AG20443 (cell line): ENCODE measurements at regions not wholly inside any gene's neighbourhood (a gene's known extent, or its start where the extent isn't known, plus 50 kb on each side); places are given as distances from the start of the nearest gene placed in this dataset.
"Not testable (repeated sequence)": the region's sequence is repeated elsewhere in the genome, so short reads cannot be mapped to it uniquely, and the experiment has no call there.

Experiments used
- DNase-seq: peaks from one replicate; pipeline ENCODE4 v3.0.0; 2012; ENCODE audit warnings: low spot score, mixed read lengths

DNA sequence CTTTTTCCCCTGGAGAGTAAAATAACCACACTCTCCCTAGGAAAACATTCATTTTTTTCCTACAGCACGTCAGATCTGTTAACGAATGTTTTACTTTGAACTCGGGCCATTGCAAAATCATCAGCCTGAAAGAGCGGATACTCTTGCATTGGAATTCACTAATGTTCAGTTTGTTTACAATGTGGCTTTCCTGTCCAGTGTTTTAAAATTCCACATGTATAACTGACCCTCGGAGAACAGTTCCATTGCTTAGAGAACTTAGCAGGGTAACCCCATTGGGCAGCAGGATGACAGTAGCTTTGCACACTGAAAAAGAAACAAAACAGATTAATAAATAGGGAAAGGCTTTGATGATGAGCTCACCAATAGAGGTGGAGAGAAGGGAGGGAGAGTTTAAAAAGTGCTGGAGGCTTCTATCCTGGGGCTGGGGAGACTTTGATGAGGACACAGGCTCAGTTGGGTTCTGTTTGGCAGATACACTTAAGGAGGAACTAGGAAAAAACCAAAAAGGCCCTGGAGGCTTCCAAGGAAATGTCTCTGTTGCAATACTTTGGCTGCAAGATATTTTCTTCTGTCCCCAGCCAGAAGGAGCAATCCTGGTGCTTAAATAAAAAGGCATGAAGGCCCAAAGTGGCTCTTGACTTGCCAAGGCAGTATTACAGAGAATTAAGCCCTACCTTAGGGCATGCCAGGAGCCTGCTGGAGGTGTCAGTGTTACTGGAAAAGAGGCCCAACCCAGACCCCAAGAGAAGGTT is 143.1 kb downstream of the ARSF start:
- peak; percentile 48 for DNase-seq

DNA sequence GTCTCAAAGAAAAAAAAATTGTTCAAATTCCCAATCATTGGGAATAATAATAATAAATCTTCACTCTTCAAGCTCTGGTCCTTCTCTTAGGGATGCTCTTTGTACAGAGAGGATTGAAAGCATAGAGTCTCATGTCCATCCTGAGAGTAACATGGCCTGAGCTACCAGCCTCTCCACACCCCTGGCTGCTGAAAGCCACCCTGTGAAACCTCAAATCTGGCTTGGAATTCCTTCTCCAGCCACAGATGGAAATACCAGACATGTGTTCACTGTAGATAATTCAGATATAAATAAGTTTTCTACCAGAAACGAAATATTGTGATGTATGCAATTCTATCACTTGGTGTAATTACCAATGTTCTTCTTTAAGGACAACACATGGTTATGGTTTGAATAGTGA is 140.6 kb downstream of the ARSF start:
- DNase-seq: no peak

DNA sequence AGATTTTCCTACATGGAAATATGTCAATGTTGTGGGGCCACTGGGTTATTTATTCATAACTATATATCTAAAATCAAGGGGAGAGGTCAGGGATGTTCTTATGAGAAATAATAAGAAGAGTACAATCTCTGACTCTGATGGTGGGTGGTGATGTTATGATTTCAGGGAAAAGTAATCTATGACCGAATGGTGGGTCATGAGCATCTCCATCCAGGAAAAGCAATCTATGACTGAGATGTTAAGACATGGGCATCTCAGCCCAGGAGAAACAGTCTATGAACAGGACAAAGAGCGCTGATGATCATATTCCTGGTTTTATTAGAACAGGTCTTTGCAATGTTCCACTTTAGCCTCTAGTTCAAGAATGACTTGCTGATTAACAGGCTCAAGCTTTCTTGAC is 137.1 kb downstream of the ARSF start:
- DNase-seq: no peak

DNA sequence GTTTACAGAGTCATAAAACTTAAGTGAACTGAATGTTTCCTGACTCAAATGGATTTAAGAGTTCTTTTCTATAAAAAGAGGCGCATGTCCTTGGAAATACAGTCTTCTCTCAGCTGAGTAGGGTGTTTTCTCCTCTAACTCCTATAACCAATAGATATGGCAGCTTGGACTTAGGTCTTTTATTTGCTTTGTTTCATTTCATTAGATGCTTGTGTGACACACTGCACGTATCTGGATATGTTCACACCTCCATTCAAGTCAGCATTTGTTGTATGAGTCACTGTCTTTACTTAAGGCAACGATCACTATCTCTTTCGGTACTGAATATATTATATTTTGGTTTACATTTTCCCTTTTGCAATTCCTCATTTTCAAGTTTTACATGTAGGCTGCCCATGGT is 136.6 kb downstream of the ARSF start:
- no peak for DNase-seq

DNA sequence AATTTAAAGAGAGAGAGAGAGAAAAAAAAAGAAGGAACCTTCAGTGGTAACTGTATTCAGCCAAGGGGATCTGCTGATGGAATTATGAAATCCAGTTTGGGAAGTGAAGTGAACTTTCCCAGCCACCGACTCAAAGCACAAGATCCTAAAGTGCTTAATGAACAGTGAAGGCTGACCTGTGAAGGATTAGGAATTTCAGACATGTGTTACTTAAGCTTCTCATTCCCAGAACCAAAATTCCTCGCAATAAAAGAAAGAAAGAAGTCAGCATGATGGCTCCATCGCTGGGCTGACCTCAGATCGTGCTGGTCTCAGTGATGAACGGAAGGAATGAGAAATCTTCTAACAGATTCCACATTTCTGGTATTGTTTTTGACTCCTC is 135.2 kb downstream of the ARSF start:
- peak; percentile 36 for DNase-seq

DNA sequence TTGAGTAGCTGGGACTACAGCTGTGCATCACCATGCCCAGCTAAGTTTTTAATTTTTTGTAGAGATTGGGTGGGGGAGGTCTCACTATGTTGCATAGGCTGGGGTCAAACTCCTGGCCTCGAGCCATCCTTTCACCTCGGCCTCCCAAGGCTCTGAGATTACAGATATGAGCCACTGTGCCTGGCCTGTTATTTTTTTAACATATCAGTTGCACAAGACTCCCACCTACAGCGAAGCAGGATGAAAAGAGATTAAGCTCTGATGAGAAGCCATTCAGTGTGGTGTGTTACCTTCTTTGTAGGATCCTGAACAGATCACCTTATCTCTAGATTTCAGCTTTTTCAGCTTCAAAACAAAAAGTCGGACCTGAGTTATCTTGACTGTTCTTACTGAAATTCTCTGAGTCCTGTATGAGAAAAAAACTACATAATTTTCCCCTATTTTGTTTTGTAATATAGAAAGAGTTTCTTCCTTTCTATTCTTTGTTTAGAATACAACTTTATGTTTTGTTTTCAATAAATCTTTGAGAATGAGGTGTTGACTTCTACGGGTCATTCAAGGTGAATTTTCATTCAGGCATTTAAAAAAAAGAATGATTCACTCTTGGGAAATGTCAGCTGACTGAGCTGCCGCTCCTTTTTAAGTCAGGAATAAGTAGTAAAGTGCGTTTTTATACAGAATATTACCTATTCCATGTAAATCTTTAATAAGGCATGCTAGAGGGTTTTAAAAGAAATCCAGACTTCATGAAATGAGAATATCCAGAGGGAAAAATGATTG is 134.6 kb downstream of the ARSF start:
- DNase-seq: peak; percentile 17

DNA sequence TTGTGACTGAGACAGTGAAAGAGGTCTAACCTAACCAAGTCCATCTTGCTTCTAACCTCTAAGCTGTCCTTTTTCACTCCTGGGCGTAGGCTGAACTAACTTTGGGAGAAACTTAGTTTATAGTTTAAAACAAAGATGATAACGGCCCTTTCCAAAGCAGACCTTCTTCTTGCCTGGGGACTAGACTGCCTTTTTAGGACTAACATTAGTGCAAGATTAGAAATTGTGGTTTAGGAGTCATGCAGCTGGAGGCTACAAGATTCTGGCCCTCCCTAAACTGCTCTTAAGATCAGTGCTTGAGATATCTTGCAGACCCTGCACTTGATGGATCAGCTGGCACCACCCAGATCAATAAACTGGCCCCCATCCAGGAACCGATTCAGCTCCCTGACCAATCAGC is 130.9 kb downstream of the ARSF start:
- not testable (repeated sequence) for DNase-seq

DNA sequence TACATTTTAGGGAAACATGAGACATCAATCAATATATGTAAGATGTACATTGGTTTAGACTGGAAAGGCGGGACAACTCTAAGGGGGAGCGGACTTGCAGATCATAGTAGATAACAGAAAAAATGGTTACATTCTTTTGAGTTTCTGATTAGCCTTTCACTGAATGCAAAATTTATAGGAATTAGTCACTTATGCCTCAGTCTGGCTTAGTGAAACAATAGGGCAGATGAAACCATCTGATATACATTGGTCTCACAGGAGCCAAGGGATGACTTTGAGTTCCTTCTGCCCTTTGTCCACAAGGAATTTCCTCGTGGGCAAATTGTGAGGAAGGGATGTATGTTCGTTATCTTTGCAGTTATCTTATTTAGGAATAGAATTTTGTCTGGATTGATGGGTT is 128.2 kb downstream of the ARSF start:
- no peak for DNase-seq

DNA sequence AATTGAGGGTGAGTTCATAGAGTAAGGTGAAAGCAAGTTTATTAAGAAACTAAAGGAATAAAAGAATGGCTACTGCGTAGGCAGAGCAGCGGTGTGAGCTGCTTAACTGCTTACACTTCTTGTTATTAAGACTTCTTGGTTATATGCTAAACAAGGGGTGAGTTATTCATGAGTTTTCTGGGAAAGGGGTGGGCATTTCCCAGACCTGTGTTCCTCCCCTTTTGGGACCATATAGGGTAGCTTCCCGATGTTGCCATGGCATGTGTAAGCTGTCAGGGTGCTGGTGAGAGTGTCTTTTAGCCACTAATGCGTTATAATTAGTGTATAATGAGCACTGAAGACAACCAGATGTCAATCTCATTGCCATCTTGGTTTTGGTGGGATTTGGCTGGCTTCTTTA is 126.5 kb downstream of the ARSF start:
- no peak for DNase-seq

DNA sequence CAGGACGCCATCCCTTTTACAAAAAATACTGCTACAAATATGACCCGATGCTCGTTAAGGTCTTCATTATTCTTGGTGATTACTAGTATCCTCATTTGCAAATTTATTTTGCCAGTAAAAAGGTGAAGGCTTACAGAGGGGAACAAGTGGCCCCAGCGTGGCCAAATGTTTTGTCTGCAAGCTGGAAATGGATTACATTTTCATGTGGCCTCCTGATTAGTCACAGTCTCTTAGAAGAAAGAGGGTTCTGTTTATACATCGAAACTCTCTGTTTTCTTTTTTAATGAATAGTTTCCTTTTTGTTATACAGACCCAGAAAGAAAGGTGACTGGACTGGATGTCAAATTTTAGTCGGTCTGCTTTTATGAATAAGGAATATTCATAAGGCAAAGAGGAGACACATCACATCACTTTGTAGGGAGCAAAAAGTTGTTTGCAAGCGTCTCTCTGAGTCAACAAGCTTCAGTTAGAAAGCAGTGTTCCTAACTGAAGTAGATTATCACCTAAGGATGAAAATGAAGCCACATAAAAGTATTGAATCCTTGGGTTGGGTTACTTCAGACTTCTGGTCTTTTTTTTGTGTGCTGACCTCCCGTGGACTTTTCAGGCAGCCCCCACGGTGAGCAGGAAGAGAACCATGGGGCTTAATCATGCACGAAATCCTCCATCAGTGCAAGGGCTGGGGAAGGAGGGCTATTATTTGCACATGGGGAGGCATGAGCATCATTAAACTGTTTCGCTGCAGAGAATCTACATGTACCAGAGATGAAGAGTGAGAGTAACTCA is 125.6 kb downstream of the ARSF start:
- no peak for DNase-seq

DNA sequence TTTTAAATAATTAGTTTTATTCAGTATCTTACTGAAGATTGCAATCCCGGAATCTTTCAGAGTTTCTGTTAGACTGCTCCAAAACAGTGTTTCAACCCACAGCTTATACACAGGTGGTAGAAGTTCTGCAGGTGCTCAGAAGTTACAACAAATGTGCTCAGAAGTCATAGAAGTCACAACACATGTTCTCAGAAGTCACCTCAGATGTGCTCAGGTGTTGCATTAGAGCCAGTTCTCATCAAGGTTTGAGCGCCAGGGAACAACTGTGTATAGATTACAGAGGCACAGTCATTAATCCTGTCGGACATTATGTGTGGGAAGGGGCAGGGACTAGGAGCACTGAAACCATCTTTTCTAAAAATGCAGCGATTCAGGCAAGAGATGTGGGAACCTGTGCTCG is 124.5 kb downstream of the ARSF start:
- DNase-seq: no peak
